Stimulated activated CD8-positive, alpha-beta memory T cell treated with anti-CD3 and anti-CD28 coated beads, Interleukin-4, amount 100 ng/mL, for 24 hours (primary cell): ENCODE measurements at regions not wholly inside any gene's neighbourhood (a gene's known extent, or its start where the extent isn't known, plus 50 kb on each side); places are given as distances from the start of the nearest gene placed in this dataset.

ENCODE experiments used
- DNase-seq: peaks from one replicate; pipeline ENCODE4 v3.0.0-alpha.2; 2020; ENCODE audit warnings: low read depth

DNA sequence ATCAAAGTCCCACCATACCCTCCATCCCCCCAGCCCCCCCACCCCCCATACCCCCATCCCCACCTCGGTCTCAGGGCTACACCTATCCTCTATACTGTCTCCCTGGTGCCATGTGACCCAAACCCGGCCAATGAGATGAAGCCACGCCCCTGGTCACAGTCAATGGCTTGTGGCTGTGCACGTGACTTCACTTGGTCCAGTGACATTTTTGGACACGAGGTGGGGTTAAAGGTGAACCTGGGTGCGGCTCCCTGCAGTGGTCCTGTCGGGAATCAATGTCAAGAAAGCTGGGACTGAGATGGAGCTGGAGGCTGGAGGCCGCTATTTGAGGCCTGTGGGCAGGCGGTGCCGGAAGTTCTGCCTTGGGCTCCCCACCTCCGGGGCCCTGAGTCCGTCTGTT lies 100.7 kb upstream of the MAP1LC3B2 start:
- no peak for DNase-seq

DNA sequence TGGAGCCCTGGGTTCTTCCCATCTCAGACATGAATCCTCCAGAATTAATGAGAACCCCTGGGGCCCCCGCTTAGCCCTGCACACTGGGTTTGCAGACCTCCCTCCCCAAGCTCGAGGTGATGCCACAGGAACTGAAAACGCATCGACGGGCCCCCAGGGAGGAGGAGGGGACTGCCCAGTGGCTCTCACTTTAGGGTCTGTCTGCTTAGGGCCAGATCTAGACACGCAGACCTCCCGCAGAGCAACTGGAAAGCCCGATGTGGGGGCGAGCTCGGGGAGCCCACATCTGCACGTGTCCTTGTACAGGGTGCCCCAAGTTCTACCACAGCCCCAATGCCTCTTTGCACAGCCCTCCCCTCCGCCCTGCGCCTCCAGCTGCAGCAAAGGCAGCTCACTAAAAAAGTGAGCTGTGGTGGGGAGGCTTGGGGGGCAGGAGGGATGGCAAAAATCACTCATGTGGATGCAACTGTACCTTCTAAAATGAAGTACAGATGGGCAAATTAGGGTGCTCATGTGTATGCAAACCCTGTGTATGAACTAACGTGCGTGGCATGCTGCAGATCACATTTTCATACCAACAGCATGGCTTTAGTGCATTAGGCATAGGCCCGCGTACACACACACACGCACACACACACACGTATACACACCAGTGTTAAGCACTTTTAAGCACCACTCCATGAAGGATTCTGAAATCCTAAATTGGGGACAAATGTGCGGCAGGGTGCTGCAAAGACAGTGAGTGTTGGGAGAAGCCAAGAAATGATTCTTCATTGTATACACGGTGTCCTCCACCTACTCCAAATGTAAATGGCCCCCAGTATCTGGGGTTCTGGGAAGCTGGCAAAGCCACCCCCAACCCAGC lies 99.9 kb upstream of the MAP1LC3B2 start:
- DNase-seq = no peak

DNA sequence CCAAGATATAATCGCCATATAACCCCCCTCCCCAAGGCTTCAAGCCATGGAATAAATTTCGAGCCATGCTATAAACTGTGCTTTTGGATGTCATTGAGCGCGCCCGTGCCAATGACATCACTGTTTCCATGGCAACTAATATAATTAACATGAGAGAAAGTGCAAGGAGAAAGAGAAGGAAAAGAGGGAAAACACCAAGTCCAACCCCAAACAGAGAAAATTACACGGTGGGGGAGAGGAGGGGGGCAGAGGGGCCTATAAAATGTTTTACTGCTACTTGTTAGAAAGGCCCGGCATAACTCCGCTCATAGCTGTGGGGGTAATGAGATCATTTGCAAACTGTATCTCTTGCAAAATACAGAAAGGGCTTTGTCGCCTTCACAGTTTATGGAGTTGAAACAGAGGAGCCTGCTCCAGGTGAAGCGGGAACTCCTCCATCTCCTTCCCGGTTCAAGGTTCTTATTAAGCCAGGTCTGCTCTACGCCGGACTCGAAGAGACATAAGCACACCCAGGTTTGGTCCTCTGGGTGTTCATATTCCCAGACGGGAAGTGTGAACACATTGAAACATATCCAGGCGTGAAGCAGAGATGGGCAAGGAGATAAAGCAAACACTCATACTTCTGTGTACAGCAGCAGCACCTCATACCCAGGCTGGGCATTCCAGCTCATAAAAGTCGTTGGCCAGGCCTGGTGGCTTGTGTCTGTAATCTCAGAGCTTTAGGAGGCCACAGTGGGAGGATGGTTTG lies 99.1 kb upstream of the MAP1LC3B2 start:
- DNase-seq = no peak

DNA sequence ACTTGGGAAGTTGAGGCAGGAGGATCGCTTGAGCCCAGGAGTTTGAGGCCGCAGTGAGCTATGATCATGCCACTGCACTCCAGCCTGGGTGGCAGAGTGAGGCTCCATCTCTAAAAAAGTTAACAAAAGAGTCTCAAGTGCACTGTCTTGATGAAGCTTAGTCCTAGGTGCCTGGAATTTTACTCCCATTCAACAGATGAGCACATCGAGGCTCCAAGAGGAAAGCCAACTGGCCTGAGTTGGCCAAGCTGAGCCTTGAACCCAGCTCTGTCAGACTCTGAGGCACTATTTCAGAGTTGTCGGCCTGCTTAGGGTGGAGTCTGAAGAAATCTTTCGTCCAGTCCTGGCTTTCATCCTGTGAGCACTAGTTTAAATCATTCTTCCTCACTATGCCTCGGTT lies 98.1 kb upstream of the MAP1LC3B2 start:
- no peak for DNase-seq

DNA sequence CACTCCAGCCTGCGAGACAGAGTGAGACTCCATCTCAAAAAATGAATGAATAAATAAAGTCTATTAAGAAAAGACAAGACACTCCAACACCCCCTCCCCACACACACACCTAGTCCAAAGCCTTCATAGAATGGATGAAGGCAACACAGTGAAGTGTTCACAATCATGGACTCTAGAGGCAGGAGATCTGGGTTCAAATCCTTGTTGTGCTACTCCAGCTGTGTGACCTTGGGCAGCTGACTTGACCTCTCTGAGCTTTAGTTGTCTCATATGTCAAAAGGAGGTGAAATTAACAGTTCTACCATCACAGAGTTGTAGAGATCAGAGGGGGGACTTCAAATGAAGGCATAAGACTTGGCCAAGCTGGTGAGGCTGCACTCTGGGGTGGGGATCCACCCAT lies 95.8 kb upstream of the MAP1LC3B2 start:
- no peak for DNase-seq

DNA sequence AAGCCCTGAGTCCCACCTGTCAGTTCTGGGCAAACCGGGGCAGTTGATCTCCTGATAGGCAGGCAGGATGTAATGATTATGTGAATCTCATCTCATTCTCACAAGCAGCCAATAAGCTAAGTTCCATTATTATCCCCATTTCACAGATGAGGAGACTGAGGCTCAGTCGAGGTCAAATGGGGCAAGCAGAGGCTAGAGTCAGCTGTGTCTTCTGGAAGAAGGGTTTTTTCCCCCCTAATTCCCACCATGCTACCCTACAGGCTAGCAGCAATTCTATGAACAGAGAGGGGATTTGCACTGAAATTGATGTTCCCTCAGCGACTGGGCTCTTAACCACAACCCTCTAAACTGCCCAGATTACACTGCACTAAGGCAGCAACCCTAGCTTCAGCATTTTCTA lies 93.8 kb upstream of the MAP1LC3B2 start:
- no peak for DNase-seq

DNA sequence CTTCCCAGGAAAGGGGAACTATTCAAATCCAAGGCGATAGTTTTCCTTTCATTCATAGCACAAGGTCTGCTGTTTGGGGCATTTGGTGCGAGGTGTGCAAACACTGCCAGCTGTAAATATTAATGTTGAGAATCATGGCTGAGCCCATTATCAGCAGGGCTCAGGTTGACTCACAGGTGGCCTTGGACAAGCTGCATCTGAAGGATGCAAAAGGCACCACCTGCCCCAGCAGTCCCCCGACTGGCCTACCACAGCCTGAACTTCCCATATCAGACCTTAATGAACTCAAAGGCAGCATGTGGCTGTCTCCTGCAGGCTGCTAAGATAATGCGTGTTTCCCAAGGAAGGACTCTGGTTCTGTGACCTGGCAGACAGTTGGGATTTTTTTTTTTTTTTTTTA lies 93.3 kb upstream of the MAP1LC3B2 start:
- no peak for DNase-seq

DNA sequence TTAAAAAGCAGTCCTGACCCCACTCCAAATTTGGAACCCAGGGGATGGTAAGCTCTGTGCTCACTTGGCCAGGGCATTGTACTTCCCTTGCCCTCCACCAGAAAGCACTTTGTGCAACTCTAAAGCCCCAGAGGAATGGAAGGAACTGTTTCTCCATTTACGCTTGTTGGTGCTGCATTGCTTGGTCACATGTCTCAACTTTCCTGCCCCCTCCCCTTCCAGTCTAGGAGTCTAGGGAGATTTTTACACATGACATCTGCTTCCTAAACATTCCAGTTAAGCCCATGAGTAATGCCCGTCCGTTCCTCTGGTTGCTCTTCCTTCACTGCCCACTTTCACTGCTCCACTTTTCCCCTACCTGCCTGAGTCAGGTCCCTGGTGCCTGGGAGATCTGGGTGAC lies 92.6 kb upstream of the MAP1LC3B2 start:
- no peak for DNase-seq

DNA sequence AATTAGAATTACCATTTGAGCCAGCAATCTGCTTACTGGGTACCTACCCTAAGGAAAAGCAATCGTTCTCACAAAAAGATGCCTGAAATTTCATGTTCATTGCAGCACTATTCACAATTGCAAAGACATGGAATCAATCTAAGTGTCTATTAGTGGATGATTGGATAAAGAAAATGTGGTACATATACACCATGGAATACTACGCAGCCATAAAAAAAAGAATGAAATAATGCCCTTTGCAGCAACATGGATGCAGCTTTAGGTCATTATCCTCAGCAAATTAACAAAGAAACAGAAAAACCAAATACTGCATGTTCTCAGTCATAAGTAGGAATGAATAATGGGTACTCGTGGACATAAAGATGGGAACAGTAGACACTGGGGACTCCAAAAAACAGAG lies 89.8 kb upstream of the MAP1LC3B2 start:
- no peak for DNase-seq

DNA sequence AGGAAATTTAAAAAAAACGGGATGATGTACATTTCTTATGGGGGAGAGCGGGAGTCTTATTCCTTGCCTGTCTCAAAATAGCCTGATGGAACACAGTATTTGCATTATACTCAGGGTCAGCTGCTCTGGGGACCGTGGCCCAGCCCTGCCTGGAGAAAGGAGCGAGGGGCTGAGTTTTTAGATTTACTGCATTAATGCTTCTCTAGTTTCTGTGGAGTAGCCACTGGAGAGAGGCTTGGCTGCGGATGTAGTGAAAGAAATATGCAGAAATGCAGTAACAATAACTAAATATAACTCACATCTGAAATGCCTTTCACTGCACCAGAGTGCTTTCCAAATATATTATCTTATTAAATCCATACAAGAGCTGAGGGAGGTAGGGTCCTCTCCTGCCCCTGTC lies 87.6 kb upstream of the MAP1LC3B2 start:
- DNase-seq = no peak

DNA sequence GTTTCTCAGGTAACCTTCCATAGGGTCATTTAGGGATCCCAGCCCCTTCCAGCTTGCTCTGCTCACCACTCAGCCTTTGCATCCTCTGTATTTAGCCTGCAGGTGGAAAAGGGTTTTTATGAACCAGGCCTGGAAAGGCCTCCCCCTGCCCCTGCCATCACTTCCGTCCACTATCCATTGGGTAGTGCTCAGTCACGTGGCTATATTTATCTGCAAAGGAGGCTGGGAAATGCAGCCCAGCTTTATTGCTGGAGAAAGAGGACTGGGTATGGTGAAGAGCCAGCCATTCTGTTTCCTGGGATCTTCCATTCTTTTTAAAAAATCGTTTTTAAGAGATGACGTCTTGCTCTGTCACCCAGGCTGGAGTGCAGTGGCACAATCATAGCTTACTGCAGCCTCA lies 87.0 kb upstream of the MAP1LC3B2 start:
- no peak for DNase-seq

DNA sequence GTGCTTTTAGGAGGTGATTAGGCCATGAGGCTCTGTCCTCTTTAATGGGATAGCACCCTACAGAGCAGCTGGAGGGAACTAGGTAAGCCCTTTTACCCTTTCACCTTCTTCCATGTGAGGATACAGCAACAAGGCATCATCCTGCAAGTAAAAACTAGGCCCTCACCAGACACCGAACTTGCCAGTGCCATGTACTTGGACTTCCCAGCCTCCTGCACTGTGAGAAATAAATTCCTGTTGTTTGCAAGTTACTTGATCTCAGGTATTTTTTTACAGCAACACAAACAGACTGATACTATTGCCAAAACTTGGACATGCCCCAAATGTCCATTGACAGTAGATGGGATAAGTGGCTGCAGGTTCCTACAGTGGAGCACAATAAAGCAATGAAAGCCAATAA lies 85.8 kb upstream of the MAP1LC3B2 start:
- no peak for DNase-seq

DNA sequence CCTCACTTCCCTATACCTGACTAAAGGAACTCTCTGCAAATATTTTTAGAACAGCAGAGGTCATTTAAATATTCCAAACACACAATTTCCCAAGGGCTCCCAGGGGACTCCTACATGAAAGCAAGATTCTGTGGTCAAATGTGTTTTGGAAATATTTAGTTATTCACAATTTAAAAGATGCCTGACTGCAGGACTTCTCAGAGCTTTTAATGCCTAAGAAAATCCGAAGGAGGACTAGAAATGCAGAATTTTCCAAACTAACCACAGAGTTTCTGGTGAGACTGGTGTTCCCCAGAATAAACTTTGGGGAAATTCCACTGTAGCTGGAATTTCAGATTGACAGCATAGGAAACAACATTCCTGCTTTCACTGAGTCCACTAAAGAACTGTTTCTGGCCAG lies 84.8 kb upstream of the MAP1LC3B2 start:
- no peak for DNase-seq

DNA sequence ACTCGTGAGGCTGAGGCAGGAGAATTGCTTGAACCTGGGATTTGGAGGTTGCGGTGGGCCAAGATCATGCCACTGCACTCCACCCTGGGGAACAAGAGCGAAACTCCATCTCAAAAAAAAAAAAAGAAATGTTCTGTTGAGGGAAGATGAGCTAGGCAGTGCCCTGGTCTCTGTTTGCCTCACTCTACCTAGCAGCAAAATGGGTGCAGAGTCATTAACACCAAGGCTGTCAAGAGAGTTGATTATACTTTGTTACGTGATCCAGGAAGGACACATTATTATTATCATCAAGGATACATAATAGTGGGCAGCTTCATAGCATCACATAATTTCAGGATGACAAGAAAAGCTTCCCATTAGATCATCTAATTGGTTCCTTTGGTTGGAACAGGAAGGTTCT lies 84.3 kb upstream of the MAP1LC3B2 start:
- no peak for DNase-seq

DNA sequence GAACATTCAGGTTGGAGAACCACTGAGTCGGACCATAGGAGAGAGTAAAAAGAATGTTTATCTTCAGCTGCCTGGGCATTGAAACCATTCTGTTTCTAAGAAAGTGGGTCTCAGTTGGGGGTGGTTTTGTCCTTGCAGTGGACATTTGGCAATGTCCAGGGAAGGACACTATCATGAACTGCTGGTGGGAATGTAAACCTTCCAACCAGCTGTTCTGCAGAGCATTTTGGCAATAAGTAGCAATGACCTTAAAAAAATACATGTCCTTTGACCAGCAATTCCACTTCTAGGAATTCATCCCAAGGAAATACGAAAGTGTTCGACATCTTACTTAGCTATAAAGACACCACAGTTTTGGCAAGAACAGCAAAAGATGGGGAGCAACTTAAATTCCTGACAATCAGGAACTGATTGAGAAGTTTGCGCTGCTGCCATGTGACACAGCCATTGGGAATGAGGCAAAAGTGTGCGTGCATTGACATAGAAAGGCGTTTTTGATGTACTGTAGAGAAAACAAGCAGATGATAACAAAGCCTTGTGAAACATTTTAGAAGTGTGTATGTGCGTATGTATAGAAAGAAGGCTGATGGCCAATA lies 82.9 kb upstream of the MAP1LC3B2 start:
- no peak for DNase-seq

DNA sequence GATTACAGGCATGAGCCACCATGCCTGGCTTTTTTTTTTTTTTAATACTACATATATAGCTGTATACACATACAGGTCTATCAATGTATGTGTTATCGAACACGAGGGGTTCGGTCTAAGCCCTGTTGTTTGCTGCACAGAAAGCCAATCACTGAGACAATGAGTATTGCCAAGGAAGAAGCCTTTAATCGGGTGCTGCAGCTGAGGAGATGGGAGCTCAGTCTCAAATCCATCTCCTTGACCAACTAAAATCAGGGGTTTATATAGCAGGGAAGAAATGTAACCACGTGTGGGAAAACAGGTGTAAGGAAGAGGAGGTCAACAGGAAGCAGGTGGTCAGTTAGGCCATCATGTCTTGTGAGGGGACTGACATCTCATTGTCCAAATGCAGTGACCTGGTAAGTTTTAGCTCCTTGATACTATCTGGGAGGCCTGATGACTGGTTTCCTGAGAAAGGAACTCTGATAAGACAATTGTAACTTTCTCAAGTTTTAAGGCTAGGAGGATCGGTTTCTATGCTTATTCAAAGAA lies 80.9 kb upstream of the MAP1LC3B2 start:
- DNase-seq = no peak

DNA sequence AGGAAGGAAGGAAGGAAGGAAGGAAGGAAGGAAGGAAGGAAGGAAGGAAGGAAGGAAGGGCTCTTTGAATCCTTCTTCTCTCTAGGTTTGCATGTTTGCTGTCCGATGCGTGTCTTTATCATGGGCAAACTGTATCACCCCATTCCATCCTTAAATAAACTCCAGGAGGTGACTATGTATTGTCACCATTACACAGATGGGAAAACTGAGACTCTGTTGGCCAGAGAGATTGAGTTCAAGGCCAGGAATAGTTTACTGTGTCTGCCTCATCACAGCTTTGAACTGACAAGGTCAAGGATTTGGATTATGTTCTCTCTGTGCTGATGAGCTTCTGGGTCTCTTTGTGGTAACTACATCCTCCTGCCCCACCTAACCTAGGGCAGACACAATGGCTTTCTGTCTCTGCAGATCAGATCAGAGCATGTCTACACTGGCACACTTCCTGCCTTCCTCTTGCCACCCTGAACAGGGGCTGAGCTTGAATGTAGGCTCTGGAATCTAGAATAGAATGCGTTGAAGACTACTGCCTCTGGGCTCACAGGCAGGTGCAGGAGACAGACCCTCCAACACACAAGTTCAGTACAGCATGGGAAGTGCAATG lies 78.9 kb upstream of the MAP1LC3B2 start:
- no peak for DNase-seq

DNA sequence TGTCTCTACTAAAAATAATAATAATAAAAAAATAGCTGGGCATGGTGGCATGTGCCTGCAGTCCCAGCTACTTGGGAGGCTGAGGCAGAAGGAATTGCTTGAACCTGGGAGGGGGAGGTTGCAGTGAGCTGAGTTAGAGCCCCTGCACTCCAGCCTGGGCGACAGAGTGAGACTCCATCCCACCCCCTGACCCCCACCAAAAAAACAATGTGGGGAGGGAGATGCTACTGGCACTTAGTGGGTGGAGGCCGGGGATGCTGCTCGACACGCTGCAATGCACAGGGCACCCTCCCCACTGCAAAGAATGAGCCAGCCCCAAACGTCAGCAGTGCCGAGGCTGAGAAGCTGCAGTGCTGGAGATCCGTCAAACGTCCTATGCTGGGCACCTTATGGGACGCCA lies 77.5 kb upstream of the MAP1LC3B2 start:
- no peak for DNase-seq

DNA sequence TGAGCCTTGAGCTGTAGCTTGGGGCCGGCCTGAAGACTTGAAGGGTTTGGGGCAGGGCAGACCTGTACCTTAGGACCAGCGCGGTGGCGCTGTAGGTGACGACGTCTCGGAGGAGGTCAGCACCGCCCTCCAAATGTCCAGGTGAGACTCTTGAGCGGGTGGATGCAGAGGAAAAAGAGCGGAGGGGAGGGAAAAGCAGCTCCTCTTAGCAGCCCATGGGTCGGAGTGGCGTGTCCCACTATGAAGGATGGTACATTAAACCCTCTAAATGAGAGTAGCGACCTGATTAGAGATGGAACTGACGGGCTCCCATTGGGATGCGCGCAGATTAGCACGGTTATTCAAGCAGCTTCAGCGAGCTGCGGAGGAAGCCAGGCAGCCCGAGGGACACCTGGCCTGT lies 77.0 kb upstream of the MAP1LC3B2 start:
- DNase-seq = no peak

DNA sequence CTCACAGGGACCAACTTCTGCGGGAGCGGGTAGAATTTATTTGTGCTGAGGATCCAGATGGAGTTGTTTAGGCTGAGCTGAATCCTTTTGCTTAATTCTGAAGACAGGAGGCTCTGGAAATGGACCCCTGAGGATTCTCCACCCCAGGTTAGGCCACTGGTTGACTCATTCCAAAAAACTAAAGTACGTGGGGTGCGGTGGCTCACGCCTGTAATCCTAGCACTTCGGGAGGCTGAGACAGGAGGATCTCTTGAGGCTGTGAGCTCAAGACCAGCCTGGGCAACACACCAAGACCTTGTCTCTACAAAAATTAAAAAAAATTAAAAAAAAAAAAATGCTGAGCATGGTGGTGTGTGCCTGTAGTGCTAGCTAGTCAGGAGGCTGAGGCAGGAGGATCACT lies 76.3 kb upstream of the MAP1LC3B2 start:
- no peak for DNase-seq

DNA sequence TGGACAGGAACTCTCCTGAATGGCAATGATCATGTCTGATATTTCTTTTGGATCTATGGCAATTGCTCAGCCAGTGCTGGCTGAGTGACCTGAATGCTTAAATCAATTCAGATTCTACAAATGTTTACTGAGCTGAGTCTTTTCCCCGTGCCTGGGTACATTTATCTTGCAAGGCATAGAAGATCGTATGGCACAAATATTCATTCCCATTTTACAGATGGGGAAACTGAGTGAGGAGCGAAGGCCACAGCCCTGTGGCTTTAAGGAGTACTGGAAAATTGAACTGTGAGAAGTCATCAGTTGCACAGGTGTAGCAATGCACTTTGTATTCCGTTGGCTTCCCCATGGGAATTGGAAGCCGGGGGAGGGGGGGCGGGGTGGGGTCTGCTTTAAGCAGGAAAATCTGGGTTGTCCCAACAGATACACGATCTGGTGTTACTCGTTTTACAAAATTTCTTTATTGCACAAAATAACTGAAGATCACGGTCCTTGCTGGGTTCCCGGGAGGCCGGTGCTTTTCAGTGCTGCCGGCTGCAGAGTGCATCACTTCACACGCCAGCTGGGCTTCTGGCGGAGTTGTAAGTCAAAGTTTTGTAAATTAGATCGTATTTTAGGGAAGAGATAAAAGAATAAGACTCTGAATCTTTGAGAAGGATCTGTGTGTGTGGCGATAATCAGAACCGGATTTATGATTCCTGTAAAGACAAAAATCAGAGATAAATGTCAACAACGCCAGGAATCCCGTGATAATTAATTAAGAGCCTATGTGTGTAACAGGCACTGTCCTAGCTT lies 75.0 kb upstream of the MAP1LC3B2 start:
- no peak for DNase-seq

DNA sequence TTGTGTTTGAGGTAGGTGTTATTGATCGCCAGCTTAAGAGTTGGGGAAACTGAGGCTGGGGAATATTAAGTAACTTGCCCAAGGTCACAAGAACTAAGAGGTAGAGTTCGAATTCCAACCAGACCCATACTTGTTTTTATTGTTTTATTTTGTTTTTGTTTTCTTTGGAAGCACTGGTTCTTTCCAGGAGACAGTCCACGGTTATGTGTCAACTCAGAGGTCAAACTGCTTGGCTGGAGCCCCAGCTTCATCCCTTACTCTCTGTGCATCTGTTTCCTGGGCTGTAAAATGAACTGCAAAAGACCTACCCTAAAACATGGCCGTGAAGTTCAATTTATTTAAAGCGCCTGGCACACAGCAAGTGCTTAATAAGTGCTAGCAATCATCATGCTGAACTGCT lies 74.4 kb upstream of the MAP1LC3B2 start:
- no peak for DNase-seq
